GM23338 (cell line): ENCODE measurements at regions not wholly inside any gene's neighbourhood (a gene's known extent, or its start where the extent isn't known, plus 50 kb on each side); places are given as distances from the start of the nearest gene placed in this dataset.

Experiments used
- ATAC-seq: fragments of 200-7000 bp; cut with Tn5 transposase; 3 replicates; pipeline ENCODE4 v1.9.1; 2020
- DNase-seq: peaks from one replicate; pipeline ENCODE4 v3.0.0-alpha.2; 2015; ENCODE audit warnings: low spot score
- H2AFZ ChIP-seq: fragments of 200-600 bp; sonication (generic); 2 replicates; pipeline ENCODE4 v1.8.0; 2016; ENCODE audit warnings: antibody characterized with exemption, mild to moderate bottlenecking, moderate library complexity
- H3F3A ChIP-seq: fragments of 200-600 bp; sonication (generic); replicated peaks from 2 replicates; pipeline ENCODE4 v1.8.0; 2017; ENCODE audit warnings: antibody characterized with exemption, mixed run types, low read depth
- H3K27ac ChIP-seq: fragments of 200-600 bp; sonication (generic); 2 replicates; pipeline ENCODE4 v1.6.1; 2016; ENCODE audit warnings: low read depth
- H3K27me3 ChIP-seq: fragments of 200-600 bp; sonication (generic); 2 replicates; pipeline ENCODE4 v1.8.0; 2016; ENCODE audit warnings: mild to moderate bottlenecking, mixed run types, moderate library complexity; ENCODE audit not compliant: insufficient read depth
- H3K36me3 ChIP-seq: fragments of 200-600 bp; sonication (generic); 2 replicates; pipeline ENCODE4 v1.8.0; 2016; ENCODE audit warnings: mild to moderate bottlenecking; ENCODE audit not compliant: insufficient read depth
- H3K4me1 ChIP-seq: fragments of 200-600 bp; sonication (generic); 2 replicates; pipeline ENCODE4 v1.8.0; 2016; ENCODE audit warnings: mild to moderate bottlenecking, moderate library complexity; ENCODE audit not compliant: insufficient read depth
- H3K4me2 ChIP-seq: fragments of 200-600 bp; sonication (generic); 2 replicates; pipeline ENCODE4 v1.7.1; 2017; ENCODE audit warnings: mixed run types
- H3K4me3 ChIP-seq: fragments of 200-600 bp; sonication (generic); 2 replicates; pipeline ENCODE4 v1.6.1; 2016; ENCODE audit warnings: mixed run types
- H3K79me2 ChIP-seq: fragments of 200-600 bp; sonication (generic); replicated peaks from 2 replicates; pipeline ENCODE4 v1.8.0; 2017; ENCODE audit warnings: mild to moderate bottlenecking; ENCODE audit not compliant: insufficient read depth
- H3K9me2 ChIP-seq: fragments of 200-600 bp; sonication (generic); 2 replicates; pipeline ENCODE4 v1.8.0; 2017; ENCODE audit not compliant: insufficient read depth
- H4K20me1 ChIP-seq: fragments of 200-600 bp; sonication (generic); replicated peaks from 2 replicates; pipeline ENCODE4 v1.8.0; 2017; ENCODE audit warnings: mild to moderate bottlenecking; ENCODE audit not compliant: insufficient read depth
- H3K27ac Mint-ChIP-seq: 2 replicates; pipeline ENCODE4 v1.8.0; 2020; ENCODE audit warnings: inconsistent platforms, mild to moderate bottlenecking, moderate library complexity, mixed read lengths
- H3K27me3 Mint-ChIP-seq: 3 replicates; pipeline ENCODE4 v1.8.0; 2022; ENCODE audit warnings: low read depth, mild to moderate bottlenecking, moderate library complexity, mixed read lengths, inconsistent platforms; ENCODE audit not compliant: insufficient read depth, poor library complexity
- H3K36me3 Mint-ChIP-seq: 3 replicates; pipeline ENCODE4 v1.8.0; 2021; ENCODE audit warnings: low read depth, mild to moderate bottlenecking, inconsistent platforms, moderate library complexity, mixed read lengths
- H3K4me1 Mint-ChIP-seq: 3 replicates; pipeline ENCODE4 v1.8.0; 2020; ENCODE audit warnings: mild to moderate bottlenecking, inconsistent platforms, mixed read lengths
- H3K4me3 Mint-ChIP-seq: 3 replicates; pipeline ENCODE4 v1.8.0; 2021; ENCODE audit warnings: moderate library complexity, mild to moderate bottlenecking, inconsistent platforms, mixed read lengths
- H3K9me3 Mint-ChIP-seq: 3 replicates; pipeline ENCODE4 v1.8.0; 2020; ENCODE audit warnings: moderate library complexity, mild to moderate bottlenecking, inconsistent platforms, mixed read lengths
- CREB1 ChIP-seq: fragments of 250-450 bp; sonication (Bioruptor Pico); IDR thresholded peaks from 2 replicates; pipeline ENCODE4 v1.5.0; 2020; ENCODE audit warnings: low read depth, mild to moderate bottlenecking, moderate library complexity
- EZH2 ChIP-seq: fragments of 200-600 bp; sonication (generic); IDR thresholded peaks from one replicate; pipeline ENCODE4 v1.8.0; 2017; ENCODE audit warnings: antibody characterized with exemption, mild to moderate bottlenecking, low read depth; ENCODE audit not compliant: unreplicated experiment
- EZH2phosphoT487 ChIP-seq: fragments of 200-600 bp; sonication (generic); IDR thresholded peaks from one replicate; pipeline ENCODE4 v1.8.1; 2018; ENCODE audit warnings: antibody characterized with exemption; ENCODE audit not compliant: unreplicated experiment
- JUNB ChIP-seq: IDR thresholded peaks from one replicate; pipeline ENCODE4 v1.6.1; 2016; ENCODE audit warnings: antibody characterized with exemption; ENCODE audit not compliant: unreplicated experiment
- NANOG ChIP-seq: IDR thresholded peaks from 2 replicates; pipeline ENCODE4 v1.6.1; 2016; ENCODE audit warnings: antibody characterized with exemption, borderline replicate concordance
- POLR2AphosphoS5 ChIP-seq: IDR thresholded peaks from 2 replicates; pipeline ENCODE4 v1.6.1; 2016; ENCODE audit warnings: antibody characterized with exemption, low read depth
- STAT1 ChIP-seq: IDR thresholded peaks from one replicate; pipeline ENCODE4 v1.6.1; 2016; ENCODE audit warnings: antibody characterized with exemption; ENCODE audit not compliant: unreplicated experiment
- ZNF114 ChIP-seq: fragments of 250-450 bp; sonication (Bioruptor Pico); IDR thresholded peaks from 2 replicates; pipeline ENCODE4 v1.5.0; 2020; ENCODE audit warnings: mild to moderate bottlenecking, moderate library complexity
- ZNF331 ChIP-seq: fragments of 250-450 bp; sonication (Bioruptor Pico); IDR thresholded peaks from 2 replicates; pipeline ENCODE4 v1.5.0; 2020; ENCODE audit warnings: low read depth, mild to moderate bottlenecking, moderate library complexity
- TF ChIP-seq, protein P1 (sequence below), 2 experiments: fragments of 200-600 bp in 1 of 2; sonication (generic) in 1 of 2; conservative IDR thresholded peaks; 2 replicates each; pipeline versions ENCODE4 v1.5.1 to v1.6.1; 2016 to 2017; ENCODE audit warnings: antibody characterized with exemption in 2 of 2, low read depth in 2 of 2, mild to moderate bottlenecking in 2 of 2, moderate library complexity in 1 of 2
- TF ChIP-seq, protein P2 (sequence below): fragments of 250-450 bp; sonication (Bioruptor Pico); IDR thresholded peaks from 2 replicates; pipeline ENCODE4 v1.5.0; 2020; ENCODE audit warnings: mild to moderate bottlenecking, moderate library complexity
- TF ChIP-seq, protein P3 (sequence below): IDR thresholded peaks from one replicate; pipeline ENCODE4 v1.6.1; 2018; ENCODE audit warnings: antibody characterized with exemption; ENCODE audit not compliant: unreplicated experiment
- TF ChIP-seq, protein P4 (sequence below): IDR thresholded peaks from 2 replicates; pipeline ENCODE4 v1.6.1; 2016; ENCODE audit warnings: antibody characterized with exemption

DNA sequence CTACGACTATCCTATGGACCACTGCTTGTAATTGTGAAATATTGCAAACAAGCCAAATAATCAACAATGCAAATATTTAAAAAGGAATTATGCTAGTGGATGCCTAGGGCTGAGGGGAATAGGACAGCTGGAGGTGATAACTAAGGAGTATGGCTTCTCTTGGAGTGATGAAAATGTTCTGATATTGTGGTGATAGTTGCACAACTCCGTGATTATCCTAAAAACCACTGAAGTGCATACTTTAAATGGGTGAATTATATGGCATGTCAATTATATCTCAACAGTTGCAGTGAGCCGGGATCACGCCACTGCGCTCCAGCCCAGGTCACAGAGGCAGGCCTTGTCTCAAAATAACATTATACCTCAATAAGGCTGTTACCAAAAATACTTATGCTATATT lies 125.1 kb upstream of the SH3BP4 start:
- H3K4me1 ChIP-seq: no peaks in the 10 kb centered on the region
- Mint-ChIP-seq H3K4me1 (peaks cover 3% of the 10 kb centered on the region; the same call in 1 of the 3 replicates), H3K4me3 (no peak overlapping the region), H3K27ac (no peak overlapping the region), H3K27me3 (no peaks in the 10 kb centered on the region), H3K9me3 (no peaks in the 10 kb centered on the region), H3K36me3 (no peaks in the 10 kb centered on the region)
- DNase-seq (no peak), ATAC-seq (no peak)
- TF ChIP-seq, protein P1, sequence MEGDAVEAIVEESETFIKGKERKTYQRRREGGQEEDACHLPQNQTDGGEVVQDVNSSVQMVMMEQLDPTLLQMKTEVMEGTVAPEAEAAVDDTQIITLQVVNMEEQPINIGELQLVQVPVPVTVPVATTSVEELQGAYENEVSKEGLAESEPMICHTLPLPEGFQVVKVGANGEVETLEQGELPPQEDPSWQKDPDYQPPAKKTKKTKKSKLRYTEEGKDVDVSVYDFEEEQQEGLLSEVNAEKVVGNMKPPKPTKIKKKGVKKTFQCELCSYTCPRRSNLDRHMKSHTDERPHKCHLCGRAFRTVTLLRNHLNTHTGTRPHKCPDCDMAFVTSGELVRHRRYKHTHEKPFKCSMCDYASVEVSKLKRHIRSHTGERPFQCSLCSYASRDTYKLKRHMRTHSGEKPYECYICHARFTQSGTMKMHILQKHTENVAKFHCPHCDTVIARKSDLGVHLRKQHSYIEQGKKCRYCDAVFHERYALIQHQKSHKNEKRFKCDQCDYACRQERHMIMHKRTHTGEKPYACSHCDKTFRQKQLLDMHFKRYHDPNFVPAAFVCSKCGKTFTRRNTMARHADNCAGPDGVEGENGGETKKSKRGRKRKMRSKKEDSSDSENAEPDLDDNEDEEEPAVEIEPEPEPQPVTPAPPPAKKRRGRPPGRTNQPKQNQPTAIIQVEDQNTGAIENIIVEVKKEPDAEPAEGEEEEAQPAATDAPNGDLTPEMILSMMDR (conservative IDR thresholded peaks at IDR 0.05; ENCODE audit: low read depth in 2 of 2): no peak
- TF ChIP-seq STAT1: no peak
- TF ChIP-seq ZNF114 (CRISPR knock-in tag): no peak
- no peak for TF ChIP-seq POLR2AphosphoS5
- TF ChIP-seq ZNF331 (CRISPR knock-in tag): no peak
- TF ChIP-seq, protein P2, sequence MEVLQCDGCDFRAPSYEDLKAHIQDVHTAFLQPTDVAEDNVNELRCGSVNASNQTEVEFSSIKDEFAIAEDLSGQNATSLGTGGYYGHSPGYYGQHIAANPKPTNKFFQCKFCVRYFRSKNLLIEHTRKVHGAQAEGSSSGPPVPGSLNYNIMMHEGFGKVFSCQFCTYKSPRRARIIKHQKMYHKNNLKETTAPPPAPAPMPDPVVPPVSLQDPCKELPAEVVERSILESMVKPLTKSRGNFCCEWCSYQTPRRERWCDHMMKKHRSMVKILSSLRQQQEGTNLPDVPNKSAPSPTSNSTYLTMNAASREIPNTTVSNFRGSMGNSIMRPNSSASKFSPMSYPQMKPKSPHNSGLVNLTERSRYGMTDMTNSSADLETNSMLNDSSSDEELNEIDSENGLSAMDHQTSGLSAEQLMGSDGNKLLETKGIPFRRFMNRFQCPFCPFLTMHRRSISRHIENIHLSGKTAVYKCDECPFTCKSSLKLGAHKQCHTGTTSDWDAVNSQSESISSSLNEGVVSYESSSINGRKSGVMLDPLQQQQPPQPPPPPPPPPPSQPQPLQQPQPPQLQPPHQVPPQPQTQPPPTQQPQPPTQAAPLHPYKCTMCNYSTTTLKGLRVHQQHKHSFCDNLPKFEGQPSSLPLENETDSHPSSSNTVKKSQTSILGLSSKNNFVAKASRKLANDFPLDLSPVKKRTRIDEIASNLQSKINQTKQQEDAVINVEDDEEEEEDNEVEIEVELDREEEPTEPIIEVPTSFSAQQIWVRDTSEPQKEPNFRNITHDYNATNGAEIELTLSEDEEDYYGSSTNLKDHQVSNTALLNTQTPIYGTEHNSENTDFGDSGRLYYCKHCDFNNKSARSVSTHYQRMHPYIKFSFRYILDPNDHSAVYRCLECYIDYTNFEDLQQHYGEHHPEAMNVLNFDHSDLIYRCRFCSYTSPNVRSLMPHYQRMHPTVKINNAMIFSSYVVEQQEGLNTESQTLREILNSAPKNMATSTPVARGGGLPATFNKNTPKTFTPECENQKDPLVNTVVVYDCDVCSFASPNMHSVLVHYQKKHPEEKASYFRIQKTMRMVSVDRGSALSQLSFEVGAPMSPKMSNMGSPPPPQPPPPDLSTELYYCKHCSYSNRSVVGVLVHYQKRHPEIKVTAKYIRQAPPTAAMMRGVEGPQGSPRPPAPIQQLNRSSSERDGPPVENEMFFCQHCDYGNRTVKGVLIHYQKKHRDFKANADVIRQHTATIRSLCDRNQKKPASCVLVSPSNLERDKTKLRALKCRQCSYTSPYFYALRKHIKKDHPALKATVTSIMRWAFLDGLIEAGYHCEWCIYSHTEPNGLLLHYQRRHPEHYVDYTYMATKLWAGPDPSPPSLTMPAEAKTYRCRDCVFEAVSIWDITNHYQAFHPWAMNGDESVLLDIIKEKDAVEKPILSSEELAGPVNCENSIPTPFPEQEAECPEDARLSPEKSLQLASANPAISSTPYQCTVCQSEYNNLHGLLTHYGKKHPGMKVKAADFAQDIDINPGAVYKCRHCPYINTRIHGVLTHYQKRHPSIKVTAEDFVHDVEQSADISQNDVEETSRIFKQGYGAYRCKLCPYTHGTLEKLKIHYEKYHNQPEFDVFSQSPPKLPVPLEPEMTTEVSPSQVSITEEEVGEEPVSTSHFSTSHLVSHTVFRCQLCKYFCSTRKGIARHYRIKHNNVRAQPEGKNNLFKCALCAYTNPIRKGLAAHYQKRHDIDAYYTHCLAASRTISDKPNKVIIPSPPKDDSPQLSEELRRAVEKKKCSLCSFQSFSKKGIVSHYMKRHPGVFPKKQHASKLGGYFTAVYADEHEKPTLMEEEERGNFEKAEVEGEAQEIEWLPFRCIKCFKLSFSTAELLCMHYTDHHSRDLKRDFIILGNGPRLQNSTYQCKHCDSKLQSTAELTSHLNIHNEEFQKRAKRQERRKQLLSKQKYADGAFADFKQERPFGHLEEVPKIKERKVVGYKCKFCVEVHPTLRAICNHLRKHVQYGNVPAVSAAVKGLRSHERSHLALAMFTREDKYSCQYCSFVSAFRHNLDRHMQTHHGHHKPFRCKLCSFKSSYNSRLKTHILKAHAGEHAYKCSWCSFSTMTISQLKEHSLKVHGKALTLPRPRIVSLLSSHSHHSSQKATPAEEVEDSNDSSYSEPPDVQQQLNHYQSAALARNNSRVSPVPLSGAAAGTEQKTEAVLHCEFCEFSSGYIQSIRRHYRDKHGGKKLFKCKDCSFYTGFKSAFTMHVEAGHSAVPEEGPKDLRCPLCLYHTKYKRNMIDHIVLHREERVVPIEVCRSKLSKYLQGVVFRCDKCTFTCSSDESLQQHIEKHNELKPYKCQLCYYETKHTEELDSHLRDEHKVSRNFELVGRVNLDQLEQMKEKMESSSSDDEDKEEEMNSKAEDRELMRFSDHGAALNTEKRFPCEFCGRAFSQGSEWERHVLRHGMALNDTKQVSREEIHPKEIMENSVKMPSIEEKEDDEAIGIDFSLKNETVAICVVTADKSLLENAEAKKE (CRISPR knock-in tag): no peak
- TF ChIP-seq CREB1: no peak
- no peak for TF ChIP-seq EZH2
- TF ChIP-seq, protein P3, sequence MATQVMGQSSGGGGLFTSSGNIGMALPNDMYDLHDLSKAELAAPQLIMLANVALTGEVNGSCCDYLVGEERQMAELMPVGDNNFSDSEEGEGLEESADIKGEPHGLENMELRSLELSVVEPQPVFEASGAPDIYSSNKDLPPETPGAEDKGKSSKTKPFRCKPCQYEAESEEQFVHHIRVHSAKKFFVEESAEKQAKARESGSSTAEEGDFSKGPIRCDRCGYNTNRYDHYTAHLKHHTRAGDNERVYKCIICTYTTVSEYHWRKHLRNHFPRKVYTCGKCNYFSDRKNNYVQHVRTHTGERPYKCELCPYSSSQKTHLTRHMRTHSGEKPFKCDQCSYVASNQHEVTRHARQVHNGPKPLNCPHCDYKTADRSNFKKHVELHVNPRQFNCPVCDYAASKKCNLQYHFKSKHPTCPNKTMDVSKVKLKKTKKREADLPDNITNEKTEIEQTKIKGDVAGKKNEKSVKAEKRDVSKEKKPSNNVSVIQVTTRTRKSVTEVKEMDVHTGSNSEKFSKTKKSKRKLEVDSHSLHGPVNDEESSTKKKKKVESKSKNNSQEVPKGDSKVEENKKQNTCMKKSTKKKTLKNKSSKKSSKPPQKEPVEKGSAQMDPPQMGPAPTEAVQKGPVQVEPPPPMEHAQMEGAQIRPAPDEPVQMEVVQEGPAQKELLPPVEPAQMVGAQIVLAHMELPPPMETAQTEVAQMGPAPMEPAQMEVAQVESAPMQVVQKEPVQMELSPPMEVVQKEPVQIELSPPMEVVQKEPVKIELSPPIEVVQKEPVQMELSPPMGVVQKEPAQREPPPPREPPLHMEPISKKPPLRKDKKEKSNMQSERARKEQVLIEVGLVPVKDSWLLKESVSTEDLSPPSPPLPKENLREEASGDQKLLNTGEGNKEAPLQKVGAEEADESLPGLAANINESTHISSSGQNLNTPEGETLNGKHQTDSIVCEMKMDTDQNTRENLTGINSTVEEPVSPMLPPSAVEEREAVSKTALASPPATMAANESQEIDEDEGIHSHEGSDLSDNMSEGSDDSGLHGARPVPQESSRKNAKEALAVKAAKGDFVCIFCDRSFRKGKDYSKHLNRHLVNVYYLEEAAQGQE: no peak
- TF ChIP-seq, protein P4, sequence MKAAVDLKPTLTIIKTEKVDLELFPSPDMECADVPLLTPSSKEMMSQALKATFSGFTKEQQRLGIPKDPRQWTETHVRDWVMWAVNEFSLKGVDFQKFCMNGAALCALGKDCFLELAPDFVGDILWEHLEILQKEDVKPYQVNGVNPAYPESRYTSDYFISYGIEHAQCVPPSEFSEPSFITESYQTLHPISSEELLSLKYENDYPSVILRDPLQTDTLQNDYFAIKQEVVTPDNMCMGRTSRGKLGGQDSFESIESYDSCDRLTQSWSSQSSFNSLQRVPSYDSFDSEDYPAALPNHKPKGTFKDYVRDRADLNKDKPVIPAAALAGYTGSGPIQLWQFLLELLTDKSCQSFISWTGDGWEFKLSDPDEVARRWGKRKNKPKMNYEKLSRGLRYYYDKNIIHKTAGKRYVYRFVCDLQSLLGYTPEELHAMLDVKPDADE: no peak
- no peak for TF ChIP-seq NANOG
- TF ChIP-seq JUNB: no peak
- no peak for TF ChIP-seq EZH2phosphoT487
- H2AFZ ChIP-seq: no peak overlapping the region
- H3K36me3 ChIP-seq: no peaks in the 10 kb centered on the region
- H3F3A ChIP-seq: no peaks in the 10 kb centered on the region
- no peak overlapping the region for H3K4me2 ChIP-seq
- no peak overlapping the region for H3K27ac ChIP-seq
- no peak overlapping the region for H3K4me3 ChIP-seq
- no peaks in the 10 kb centered on the region for H4K20me1 ChIP-seq
- H3K79me2 ChIP-seq: no peaks in the 10 kb centered on the region
- 0 out of 2 replicates have a peak, but pooled peaks cover 3% of the 10 kb centered on the region for H3K9me2 ChIP-seq
- H3K27me3 ChIP-seq: no peaks in the 10 kb centered on the region
